A673 (cell line): ENCODE measurements at regions not wholly inside any gene's neighbourhood (a gene's known extent, or its start where the extent isn't known, plus 50 kb on each side); places are given as distances from the start of the nearest gene placed in this dataset.

Experiments
- BruUV-seq: library from RNA; stranded (reverse); fragments of 400-500 nt; replicated peaks from 2 replicates; lab custom pipeline; 2021; lab: Mats Ljungman, UMichigan
- CTCF ChIA-PET: fragments of 300-600 bp; sonication (Branson Sonifier 250); formaldehyde crosslinking; loops from one replicate; lab custom pipeline; 2022; ENCODE audit warnings: antibody characterized with exemption; lab: Charles Lee
- POLR2A ChIA-PET: fragments of 300-600 bp; sonication (Branson Sonifier 250); formaldehyde crosslinking; loops from one replicate; lab custom pipeline; 2022; ENCODE audit warnings: antibody characterized with exemption; ENCODE audit not compliant: low non-redundant PET; lab: Charles Lee
- DNase-seq: peaks from one replicate; pipeline ENCODE4 v3.0.0-alpha.2; 2015; ENCODE audit warnings: low spot score
- H3K27ac ChIP-seq: fragments of 200-600 bp; sonication (generic); 2 replicates; pipeline ENCODE4 v1.5.1; 2016; ENCODE audit warnings: mixed run types, low read depth, mild to moderate bottlenecking, mixed read lengths, antibody characterized with exemption, low read length; ENCODE audit not compliant: poor library complexity, severe bottlenecking
- H3K27me3 ChIP-seq: fragments of 200-600 bp; sonication (generic); replicated peaks from 2 replicates; pipeline ENCODE4 v1.6.1; 2017; ENCODE audit warnings: mixed run types, low read depth, mild to moderate bottlenecking, mixed read lengths, antibody characterized with exemption, low read length; ENCODE audit not compliant: insufficient read depth, poor library complexity
- H3K36me3 ChIP-seq: fragments of 200-600 bp; sonication (generic); 2 replicates; pipeline ENCODE4 v1.6.1; 2016; ENCODE audit warnings: mixed run types, mild to moderate bottlenecking, mixed read lengths, antibody characterized with exemption, low read length; ENCODE audit not compliant: insufficient read depth, poor library complexity, severe bottlenecking
- H3K4me1 ChIP-seq: fragments of 200-600 bp; sonication (generic); 2 replicates; pipeline ENCODE4 v1.6.1; 2017; ENCODE audit warnings: mixed run types, mild to moderate bottlenecking, mixed read lengths, antibody characterized with exemption, low read length; ENCODE audit not compliant: insufficient read depth, poor library complexity, severe bottlenecking
- H3K4me3 ChIP-seq: fragments of 200-600 bp; sonication (generic); 2 replicates; pipeline ENCODE4 v1.5.1; 2016; ENCODE audit warnings: low read depth, mixed run types, mild to moderate bottlenecking, mixed read lengths, low read length; ENCODE audit not compliant: poor library complexity, severe bottlenecking
- H3K9me3 ChIP-seq: fragments of 200-600 bp; sonication (generic); 2 replicates; pipeline ENCODE4 v1.6.1; 2016; ENCODE audit warnings: mixed run types, low read depth, mild to moderate bottlenecking, mixed read lengths, antibody characterized with exemption, low read length; ENCODE audit not compliant: poor library complexity, severe bottlenecking
- CTCF ChIP-seq: fragments of 300-800, 200-600 bp; sonication (generic); conservative IDR thresholded peaks from 2 replicates; pipeline ENCODE4 v1.5.1; 2017; ENCODE audit warnings: low read depth, mild to moderate bottlenecking, antibody characterized with exemption, low read length, moderate library complexity, mixed read lengths
- EZH2 ChIP-seq: fragments of 200-600 bp; sonication (generic); IDR thresholded peaks from 2 replicates; pipeline ENCODE4 v1.6.1; 2017; ENCODE audit warnings: borderline replicate concordance, low read depth, mild to moderate bottlenecking, mixed read lengths, antibody characterized with exemption, low read length; ENCODE audit not compliant: poor library complexity, severe bottlenecking
- intact Hi-C: fragments of 100-400 bp; cut with micrococcal nuclease; formaldehyde crosslinking; loops from one replicate; pipeline ENCODE4 v1.10.0; 2022; ENCODE audit not compliant: unreplicated experiment

GRCh38 chr11:29208117-29208516 is 808.7 kb downstream of the KCNA4 start:
- Histone ChIP-seq H3K36me3 (no peaks in the 10 kb centered on the region), H3K27ac (no peak overlapping the region), H3K4me3 (no peak overlapping the region), H3K9me3 (no peaks in the 10 kb centered on the region), H3K27me3 (no peaks in the 10 kb centered on the region), H3K4me1 (no peaks in the 10 kb centered on the region)
- TF ChIP-seq CTCF (no peak), EZH2 (no peak)
- ChIA-PET CTCF (no interaction called here), POLR2A (no interaction called here)
- DNase-seq: no peak
- BruUV-seq: no TSS peak
- intact Hi-C loops: no loop called here

GRCh38 chr11:29200791-29201562 is 815.9 kb downstream of the KCNA4 start:
- Histone ChIP-seq H3K9me3 (no peaks in the 10 kb centered on the region), H3K4me3 (no peak overlapping the region), H3K27ac (no peak overlapping the region), H3K36me3 (no peaks in the 10 kb centered on the region), H3K4me1 (no peaks in the 10 kb centered on the region), H3K27me3 (no peaks in the 10 kb centered on the region)
- BruUV-seq: no TSS peak
- POLR2A ChIA-PET: no interaction called here
- intact Hi-C loops: no loop called here
- CTCF ChIA-PET: no interaction called here
- DNase-seq: no peak
- no peak for TF ChIP-seq CTCF
- TF ChIP-seq EZH2: no peak

GRCh38 chr11:29190313-29190712 is 826.5 kb downstream of the KCNA4 start:
- H3K4me1 ChIP-seq: peaks cover 12% of the 10 kb centered on the region
- DNase-seq: no peak
- H3K4me3 ChIP-seq: no peak overlapping the region
- BruUV-seq: no TSS peak
- ChIA-PET CTCF (no interaction called here), POLR2A (no interaction called here)
- H3K27ac ChIP-seq: no peak overlapping the region
- H3K27me3 ChIP-seq: no peaks in the 10 kb centered on the region
- TF ChIP-seq CTCF: no peak
- no peak for TF ChIP-seq EZH2
- H3K9me3 ChIP-seq: no peaks in the 10 kb centered on the region
- intact Hi-C loops: no loop called here
- H3K36me3 ChIP-seq: no peaks in the 10 kb centered on the region
